ENCODE measurements at regions not wholly inside any gene's neighbourhood (a gene's known extent, or its start where the extent isn't known, plus 50 kb on each side); places are given as distances from the start of the nearest gene placed in this dataset.
"Not testable (repeated sequence)": the region's sequence is repeated elsewhere in the genome, so short reads cannot be mapped to it uniquely, and the experiment has no call there.

- DNase-seq (ENCODE audit: low spot score): no peak
Measured at GRCh38 chr3:87101861-87102625, 111.1 kb upstream of the VGLL3 start.

DNA sequence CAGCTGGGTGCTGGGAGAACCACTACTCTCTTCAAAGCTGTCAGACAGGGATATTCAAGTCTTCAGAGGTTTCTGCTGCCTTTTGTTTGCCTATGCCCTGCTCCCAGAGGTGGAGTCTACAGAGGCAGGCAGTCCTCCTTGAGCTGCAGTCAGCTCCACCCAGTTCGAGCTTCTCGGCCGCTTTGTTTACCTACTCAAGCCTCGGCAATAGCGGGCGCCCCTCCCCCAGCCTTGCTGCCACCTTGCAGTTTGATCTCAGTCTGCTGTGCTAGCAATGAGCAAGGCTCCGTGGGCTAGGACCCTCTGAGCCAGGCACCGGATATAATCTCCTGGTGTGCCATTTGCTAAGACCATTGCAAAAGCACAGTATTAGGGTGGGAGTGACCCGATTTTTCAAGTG lies 106.8 kb upstream of the VGLL3 start:
- DNase-seq (ENCODE audit: low spot score): not testable (repeated sequence)

DNA sequence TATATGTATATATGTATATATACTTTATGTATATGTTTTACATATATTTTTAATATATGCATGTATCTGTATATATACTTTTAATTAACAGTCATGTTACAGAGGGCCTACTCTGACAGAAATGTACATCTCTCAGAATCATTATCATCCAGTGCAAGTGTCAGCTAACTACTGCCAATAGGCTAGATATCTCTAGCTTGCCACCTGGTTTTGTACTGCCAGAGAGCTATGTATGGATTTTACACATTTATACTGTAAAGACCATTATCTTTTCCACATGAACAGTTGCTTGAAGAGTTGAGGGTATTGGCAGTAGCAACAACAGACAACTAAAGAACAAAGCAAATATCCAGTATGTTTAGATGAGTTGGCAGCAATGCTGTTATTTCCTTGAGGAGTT lies 99.7 kb upstream of the VGLL3 start:
- no peak for DNase-seq (ENCODE audit: low spot score)

GRCh38 chr3:87088993-87089841 lies 98.3 kb upstream of the VGLL3 start:
- DNase-seq (ENCODE audit: low spot score): no peak

DNA sequence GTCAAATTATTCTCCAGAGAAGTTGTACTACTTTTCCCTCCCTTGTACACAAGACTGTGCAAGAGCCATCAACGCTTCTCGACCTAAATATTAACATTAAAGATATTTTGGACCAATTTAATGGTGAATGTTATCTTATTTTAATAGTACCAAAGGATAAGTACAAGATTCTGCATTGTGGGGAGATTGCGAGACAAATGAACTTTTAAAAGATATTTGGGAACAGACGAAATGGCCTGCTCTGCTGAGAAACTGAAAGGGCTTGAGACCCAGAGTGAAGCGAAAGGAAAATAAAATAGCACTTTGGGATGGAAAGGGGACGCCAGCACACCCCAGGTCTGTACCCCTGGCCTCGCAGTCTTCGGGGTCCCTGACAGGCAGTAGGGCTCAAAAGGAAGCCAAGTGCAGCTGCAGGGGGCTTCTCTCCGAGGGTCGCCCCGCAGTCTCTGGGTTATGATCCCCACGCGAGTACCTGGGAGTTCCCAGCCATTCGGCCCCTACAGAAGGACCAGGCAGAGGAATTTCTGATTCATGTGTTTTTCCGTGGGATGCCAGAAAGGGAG lies 97.6 kb upstream of the VGLL3 start:
- no peak for DNase-seq (ENCODE audit: low spot score)

GRCh38 chr3:87084868-87085267 lies 93.9 kb upstream of the VGLL3 start:
- no peak for DNase-seq (ENCODE audit: low spot score)

DNA sequence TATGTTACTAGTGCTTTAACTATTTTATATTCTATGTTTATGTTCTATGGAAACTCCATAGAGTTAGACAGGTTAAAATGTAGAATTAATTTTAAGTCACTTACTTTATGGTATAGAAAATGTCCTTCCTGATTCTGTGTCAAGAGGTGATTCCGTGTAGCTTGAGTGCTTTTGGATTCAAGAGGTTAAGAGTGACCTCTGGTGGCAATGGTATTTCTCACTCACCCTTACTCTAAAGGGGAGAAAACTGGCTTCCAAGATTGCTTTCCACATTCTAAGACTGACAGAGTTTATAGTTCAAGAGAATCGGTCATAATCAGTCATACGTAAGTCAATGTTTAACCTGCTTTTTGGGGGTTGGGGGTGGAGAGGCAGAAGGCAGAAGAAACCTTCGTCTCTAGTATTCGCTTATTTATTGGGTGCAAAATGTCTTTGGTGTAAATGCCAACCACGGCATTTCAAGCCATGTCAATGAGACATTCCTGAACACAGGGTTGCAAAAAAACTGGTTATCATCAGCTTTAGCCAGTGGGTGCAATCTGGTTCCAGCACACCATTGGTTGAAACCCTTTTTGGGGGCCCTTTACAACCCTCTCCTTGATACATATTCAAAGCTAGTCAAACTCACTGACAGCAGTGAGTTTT lies 92.0 kb upstream of the VGLL3 start:
- DNase-seq (ENCODE audit: low spot score): peak; percentile 57

- no peak for DNase-seq (ENCODE audit: low spot score)
Measured at GRCh38 chr3:87077355-87077754, 86.4 kb upstream of the VGLL3 start.

DNA sequence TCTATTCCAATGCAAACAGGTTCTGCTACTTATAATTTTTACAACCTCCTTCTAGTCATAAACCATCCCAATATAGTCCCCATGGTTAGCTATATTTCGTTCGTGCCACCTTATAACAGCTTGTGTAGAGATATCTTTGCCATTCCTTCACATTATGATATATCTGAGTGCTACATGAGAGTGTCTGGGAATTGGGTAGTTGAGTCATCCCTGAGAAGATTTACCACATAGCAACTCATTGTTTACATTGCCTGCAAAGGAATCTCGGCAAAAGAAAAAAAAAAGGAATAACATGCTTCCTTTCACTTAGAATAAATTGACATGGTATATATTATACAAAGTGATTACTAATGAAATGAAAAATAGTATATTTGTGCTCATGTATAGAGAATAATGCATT lies 86.0 kb upstream of the VGLL3 start:
- peak; percentile 28 for DNase-seq (ENCODE audit: low spot score)

GRCh38 chr3:87073496-87074145 lies 82.7 kb upstream of the VGLL3 start:
- no peak for DNase-seq (ENCODE audit: low spot score)

DNA sequence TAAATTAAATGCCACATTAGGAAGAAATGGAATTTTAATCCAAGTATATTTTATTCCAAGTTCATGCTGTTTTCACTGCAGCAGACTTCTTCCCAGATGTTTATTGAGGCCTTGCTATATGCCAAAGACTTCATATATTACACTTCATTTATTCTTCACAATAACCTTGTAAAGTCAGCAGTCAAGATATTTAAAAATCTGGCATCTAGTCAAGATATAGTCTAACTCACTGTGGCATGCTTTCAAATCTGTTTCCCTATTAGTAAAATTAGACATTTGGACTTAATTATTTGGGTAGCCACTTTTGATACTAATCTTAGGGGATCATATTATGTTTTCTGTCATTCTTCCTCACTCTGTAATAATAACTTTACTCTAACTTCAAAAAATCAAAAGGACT lies 81.5 kb upstream of the VGLL3 start:
- no peak for DNase-seq (ENCODE audit: low spot score)

- no peak for DNase-seq (ENCODE audit: low spot score)
Measured at GRCh38 chr3:87069971-87070370, 79.0 kb upstream of the VGLL3 start.

DNA sequence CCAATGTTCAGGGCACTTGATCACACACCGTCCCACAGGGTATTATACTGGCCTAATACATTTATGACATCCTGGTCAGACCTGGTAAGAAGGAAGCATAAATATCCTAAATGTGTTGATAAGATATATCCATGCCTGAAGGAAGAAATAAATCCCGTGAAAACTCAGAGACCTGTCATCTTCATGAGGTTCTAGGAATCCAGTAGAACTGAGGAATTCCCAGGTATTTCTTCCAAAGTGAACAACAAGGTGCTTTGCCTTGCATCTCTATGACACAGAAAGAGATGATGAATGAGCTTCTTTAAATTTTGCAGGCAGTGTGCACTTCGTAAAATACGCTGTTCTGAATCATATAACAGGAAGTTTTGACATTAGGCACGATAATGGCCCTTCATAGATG lies 78.1 kb upstream of the VGLL3 start:
- no peak for DNase-seq (ENCODE audit: low spot score)

DNA sequence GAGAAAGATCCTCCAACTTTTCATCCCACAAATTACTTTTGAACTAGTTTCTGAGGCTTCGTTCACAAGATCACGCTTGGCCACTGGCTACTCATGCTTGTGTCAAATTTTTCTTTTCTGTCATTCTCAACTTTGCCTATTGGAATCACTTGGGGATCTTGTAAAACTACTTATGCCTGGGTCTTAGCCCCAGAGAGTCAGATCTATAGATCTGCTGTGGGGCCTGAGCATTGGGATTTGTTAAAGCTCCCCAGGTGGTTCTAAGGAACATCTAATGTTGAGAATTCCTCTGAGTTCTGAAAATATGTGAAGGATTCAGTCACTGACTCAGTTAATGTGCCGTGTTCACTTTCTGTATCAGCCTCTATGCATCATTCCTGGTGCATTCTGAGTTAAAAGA lies 71.7 kb upstream of the VGLL3 start:
- no peak for DNase-seq (ENCODE audit: low spot score)

DNA sequence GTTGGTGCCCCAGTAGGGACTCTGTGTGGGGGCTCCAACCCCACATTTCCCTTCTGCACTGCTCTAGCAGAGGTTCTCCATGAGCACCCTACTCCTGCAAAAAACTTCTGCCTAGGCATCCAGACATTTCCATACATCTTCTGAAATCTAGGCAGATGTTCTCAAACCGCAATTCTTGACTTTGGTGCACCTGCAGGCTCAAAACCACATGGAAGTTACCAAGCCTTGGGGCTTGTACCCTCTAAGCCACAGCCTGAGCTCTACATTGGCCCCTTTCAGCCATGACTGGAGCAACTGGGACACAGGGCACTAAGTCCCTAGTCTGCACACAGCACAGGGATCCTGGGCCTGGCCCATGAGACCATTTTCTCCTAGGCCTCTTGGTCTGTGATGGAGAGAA lies 66.5 kb upstream of the VGLL3 start:
- no peak for DNase-seq (ENCODE audit: low spot score)

- DNase-seq (ENCODE audit: low spot score): no peak
Measured at GRCh38 chr3:87053553-87053952, 62.6 kb upstream of the VGLL3 start.

- no peak for DNase-seq (ENCODE audit: low spot score)
Measured at GRCh38 chr3:87052499-87053260, 61.7 kb upstream of the VGLL3 start.

GRCh38 chr3:87047852-87048251 lies 56.9 kb upstream of the VGLL3 start:
- no peak for DNase-seq (ENCODE audit: low spot score)

- DNase-seq (ENCODE audit: low spot score): no peak
Measured at GRCh38 chr3:87046241-87046640, 55.3 kb upstream of the VGLL3 start.

DNA sequence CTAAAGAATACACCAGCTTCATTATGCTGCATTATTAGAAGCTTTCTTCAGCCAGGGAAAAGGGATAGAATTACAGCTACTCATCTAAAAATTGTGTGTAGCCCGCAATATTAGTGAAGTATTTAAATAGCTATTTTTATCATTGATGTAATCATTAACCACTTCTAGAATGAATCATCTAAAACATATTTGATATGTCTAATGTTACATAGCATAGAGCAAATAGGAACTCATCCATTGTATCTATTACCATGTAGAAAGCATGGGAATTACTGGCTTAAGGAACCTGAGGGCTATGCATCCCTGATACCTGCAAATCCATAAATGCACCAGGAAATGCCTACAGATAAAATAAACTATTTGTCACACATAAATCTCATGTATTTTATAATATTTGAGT lies 54.5 kb upstream of the VGLL3 start:
- DNase-seq (ENCODE audit: low spot score): no peak

DNA sequence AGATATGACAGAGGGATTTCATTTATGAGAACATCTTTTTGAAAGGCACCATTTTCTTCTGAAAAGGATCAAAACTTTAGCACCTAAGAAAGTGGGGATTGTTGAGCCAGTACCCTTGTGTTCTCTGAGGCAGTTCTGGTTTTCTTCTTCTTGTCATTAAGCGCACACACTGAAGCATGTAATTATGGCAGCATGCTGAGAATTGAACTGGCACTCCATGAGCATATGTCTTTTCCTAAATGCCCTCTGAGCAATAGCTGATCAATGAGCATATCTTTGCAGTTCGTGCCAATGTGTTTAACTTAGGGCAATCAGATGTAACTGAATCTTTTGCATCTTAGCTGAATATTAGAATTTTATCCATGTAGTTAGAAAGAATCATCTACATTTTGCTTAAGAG lies 53.9 kb upstream of the VGLL3 start:
- no peak for DNase-seq (ENCODE audit: low spot score)

Data from A172 (cell line).